ENCODE measurements at regions not wholly inside any gene's neighbourhood (a gene's known extent, or its start where the extent isn't known, plus 50 kb on each side); places are given as distances from the start of the nearest gene placed in this dataset.

DNA sequence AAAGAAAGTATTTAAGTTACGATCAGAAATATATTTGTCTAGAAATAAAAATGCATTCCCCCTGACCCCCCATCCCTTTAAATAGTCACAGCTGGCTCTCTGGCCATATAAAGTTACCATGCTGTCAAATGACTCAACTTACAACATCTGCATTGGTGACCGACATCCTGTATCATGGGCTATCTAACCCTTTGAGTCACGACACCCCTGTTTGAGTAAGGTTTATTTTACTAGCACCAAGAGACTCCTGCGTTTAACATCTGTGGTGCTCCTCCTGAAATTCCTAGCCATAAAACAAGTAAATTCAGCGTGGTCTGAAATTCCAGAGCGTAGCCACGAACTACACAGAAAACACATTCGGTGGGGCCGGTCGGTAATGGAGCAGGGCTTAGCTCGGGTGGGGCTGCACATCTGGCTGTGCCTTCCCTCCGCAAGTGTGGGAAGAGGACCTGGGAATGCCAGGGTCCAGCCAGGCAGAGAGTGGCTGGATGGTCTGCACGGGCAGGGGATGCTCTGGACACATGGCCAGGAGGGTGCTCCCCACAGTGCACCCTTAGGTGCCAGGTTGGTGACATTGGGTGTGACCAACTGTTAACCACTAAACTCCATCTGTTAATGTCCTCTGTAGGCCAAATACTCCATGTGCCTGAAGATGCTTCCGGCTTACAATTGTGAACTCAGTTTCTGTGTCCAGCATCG is 53.0 kb upstream of the CLDN14 start:
- FAIRE-seq = no peak
- no peak for DNase-seq (ENCODE audit: insufficient read length, low spot score)

DNA sequence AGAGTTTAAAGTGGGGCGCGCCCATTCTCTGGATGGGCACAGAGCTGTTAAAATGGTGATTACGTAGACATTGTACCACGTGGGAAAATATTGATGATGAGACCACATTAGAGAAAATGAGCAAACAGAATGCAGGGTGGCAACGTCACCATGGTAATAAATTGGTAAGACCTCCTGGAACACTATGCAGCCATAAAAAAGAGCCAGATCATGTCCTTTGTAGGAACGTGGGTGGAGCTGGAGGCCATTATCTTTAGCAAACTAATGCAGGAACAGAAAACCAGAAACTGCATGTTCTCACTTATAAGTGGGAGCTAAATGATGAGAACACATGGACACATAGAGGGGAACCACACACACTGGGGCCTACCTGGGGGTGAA is 53.5 kb upstream of the CLDN14 start:
- DNase-seq (ENCODE audit: insufficient read length, low spot score) (no peak), FAIRE-seq (no peak)

GRCh38 chr21:36534656-36535055 is 54.7 kb upstream of the CLDN14 start:
- FAIRE-seq = no peak
- DNase-seq (ENCODE audit: insufficient read length, low spot score) = no peak

- peak; percentile 87 for FAIRE-seq
- peak; percentile 24 for DNase-seq (ENCODE audit: insufficient read length, low spot score)
These were observed 55.8 kb upstream of the CLDN14 start for GRCh38 chr21:36535618-36536241.

- no peak for FAIRE-seq
- no peak for DNase-seq (ENCODE audit: insufficient read length, low spot score)
These were observed 58.8 kb upstream of the CLDN14 start for GRCh38 chr21:36538761-36539160.

- FAIRE-seq = no peak
- no peak for DNase-seq (ENCODE audit: insufficient read length, low spot score)
These were observed 59.7 kb upstream of the CLDN14 start for GRCh38 chr21:36539434-36540150.

DNA sequence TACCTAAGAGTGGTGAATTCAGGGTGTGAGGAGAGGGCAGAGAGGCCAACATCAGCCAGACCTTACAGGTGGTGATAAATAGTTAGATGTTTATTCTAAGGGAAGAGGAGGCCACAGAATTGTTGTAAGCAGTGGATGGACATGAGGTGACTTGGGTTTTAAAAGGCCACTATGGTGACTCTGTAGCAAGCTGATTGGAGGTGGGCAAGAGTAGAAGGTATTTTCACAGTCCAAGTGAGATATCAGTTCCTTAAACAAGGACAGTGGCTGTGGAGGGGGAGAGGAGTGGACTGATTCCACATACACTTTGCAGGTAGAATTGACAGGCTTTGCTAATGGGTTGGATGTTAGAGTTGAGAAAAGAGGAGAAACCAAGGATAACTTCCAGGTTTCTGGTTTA is 60.8 kb upstream of the CLDN14 start:
- FAIRE-seq = no peak

GRCh38 chr21:36541721-36542139 is 61.8 kb upstream of the CLDN14 start:
- FAIRE-seq = no peak
- no peak for DNase-seq (ENCODE audit: insufficient read length, low spot score)

More for the DNA sequence above, 60.8 kb upstream of the CLDN14 start:
- DNase-seq (ENCODE audit: insufficient read length, low spot score) = no peak

- DNase-seq (ENCODE audit: insufficient read length, low spot score) (peak; percentile 56), FAIRE-seq (peak; percentile 70)
These were observed 62.6 kb upstream of the CLDN14 start for GRCh38 chr21:36542312-36543101.

GRCh38 chr21:36543924-36544323 is 64.0 kb upstream of the CLDN14 start:
- DNase-seq (ENCODE audit: insufficient read length, low spot score) (no peak), FAIRE-seq (no peak)

DNA sequence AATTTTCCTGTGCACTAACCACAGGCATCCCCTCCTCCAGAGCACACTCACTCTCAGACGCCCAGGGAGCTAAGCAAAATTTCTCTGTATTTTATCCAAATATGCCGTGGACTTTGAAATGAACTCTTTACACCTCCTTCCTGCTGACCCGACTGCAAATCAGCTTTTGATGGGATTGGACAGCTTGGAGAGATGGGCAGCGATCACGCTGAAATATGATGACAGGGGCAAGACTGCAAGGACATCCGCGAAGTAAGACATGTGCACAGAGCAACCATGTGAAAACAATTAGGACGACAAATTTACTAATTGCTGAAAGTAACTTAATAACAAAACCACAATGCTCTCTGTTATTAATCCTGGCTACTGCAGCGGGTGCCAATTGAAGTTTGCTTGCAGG is 64.6 kb upstream of the CLDN14 start:
- DNase-seq (ENCODE audit: insufficient read length, low spot score) (no peak), FAIRE-seq (no peak)

- DNase-seq (ENCODE audit: insufficient read length, low spot score) (no peak), FAIRE-seq (no peak)
These were observed 66.0 kb upstream of the CLDN14 start for GRCh38 chr21:36545776-36546511.

- FAIRE-seq (no peak), DNase-seq (ENCODE audit: insufficient read length, low spot score) (no peak)
These were observed 67.5 kb upstream of the CLDN14 start for GRCh38 chr21:36547464-36547863.

DNA sequence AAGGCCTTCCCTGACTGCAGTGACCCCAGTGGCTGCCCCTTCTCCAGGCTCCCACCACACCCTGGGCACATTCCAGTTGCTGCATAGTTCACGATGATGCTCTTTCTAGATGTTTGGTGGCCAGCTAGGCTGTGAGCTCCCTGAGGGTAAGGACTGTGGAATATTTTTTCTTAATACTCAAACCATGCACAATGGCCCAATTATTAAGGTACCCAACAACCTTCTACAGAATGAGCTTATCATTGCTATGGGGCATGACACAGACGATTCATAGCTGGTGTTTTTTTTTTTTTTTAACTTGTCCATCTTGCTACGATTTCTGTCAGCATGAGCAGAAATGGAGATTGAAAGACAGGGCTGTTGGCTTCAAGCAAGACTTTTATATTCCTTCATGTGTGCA is 68.9 kb upstream of the CLDN14 start:
- DNase-seq (ENCODE audit: insufficient read length, low spot score) (no peak), FAIRE-seq (no peak)

GRCh38 chr21:36549470-36549869 is 69.5 kb upstream of the CLDN14 start:
- DNase-seq (ENCODE audit: insufficient read length, low spot score) (no peak), FAIRE-seq (no peak)

DNA sequence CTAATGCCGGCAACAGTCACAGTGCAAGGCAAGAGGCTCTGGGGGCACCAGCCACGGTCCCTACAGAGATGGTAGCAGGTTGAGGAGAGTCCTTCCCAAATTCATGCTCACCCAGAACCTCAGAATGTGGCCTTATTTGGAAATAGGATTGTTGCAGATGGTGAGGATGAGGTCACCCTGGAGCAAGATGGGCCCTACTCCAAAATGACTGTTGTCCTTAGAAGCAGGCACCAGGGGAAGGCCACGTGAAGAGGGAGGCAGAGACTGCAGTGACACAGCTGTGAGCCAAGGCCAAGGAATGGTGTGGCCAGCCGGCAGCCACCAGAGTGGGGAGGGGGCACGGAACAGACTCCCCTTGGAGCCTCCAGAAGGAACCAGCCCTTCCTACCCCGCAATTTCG is 70.8 kb upstream of the CLDN14 start:
- FAIRE-seq (no peak), DNase-seq (ENCODE audit: insufficient read length, low spot score) (no peak)

GRCh38 chr21:36551321-36551720 is 71.4 kb upstream of the CLDN14 start:
- FAIRE-seq (no peak), DNase-seq (ENCODE audit: insufficient read length, low spot score) (no peak)

DNA sequence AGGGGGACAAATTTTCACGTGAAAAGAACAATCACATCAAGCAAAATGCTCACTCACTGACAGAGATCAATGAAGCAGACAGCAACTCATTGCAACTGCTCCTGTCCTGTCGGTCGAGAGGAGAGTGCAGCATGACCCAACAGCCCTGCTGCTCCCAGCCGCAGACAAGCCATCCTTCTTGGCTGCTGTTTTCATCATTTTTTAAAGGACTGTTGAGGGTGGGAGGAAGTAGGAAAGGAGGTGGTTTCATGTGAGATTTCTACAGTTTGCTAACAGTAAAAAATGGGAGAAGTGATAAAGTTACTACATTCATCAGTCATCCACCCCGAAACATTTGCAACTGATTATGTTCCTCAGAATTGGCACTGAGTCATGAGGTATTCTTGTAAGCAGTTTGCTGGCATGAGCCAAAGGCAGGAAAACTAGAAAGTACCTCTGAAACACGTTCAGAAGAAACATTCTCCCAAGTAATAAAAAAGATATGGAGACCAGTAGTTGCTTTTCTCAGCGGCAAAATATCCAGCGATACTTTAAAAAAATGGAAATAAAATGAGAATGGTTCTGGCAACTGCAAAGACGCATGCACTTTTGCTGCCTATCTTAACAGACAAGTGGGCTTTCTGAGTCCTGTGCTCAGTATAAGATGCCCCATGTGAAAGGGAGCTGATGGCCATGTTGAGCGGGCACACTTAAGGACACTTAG is 72.0 kb upstream of the CLDN14 start:
- DNase-seq (ENCODE audit: insufficient read length, low spot score) (no peak), FAIRE-seq (no peak)

- FAIRE-seq (no peak), DNase-seq (ENCODE audit: insufficient read length, low spot score) (no peak)
These were observed 72.5 kb upstream of the CLDN14 start for GRCh38 chr21:36552434-36552785.

- FAIRE-seq (no peak), DNase-seq (ENCODE audit: insufficient read length, low spot score) (no peak)
These were observed 73.5 kb upstream of the CLDN14 start for GRCh38 chr21:36553406-36553805.
